ENCODE measurements at regions not wholly inside any gene's neighbourhood (a gene's known extent, or its start where the extent isn't known, plus 50 kb on each side); places are given as distances from the start of the nearest gene placed in this dataset.

- TF ChIP-seq CTCF (IDR thresholded peaks at IDR 0.05; ENCODE audit: poor library complexity) (no peak), EZH2 (IDR thresholded peaks at IDR 0.05; ENCODE audit: borderline replicate concordance) (no peak), EZH2phosphoT487 (IDR thresholded peaks at IDR 0.05; ENCODE audit: low read depth, severe bottlenecking, unreplicated experiment) (no peak)
- no peak overlapping the region for H3K27ac ChIP-seq
- H2AFZ ChIP-seq, result no peak overlapping the region
- no peaks in the 10 kb centered on the region for H3K9me2 ChIP-seq (replicated peaks; ENCODE audit: insufficient read depth)
- no peaks in the 10 kb centered on the region for H3K9me3 ChIP-seq (ENCODE audit: low read depth)
- no peak overlapping the region for H3K4me2 ChIP-seq
- H3K27me3 ChIP-seq, result no peaks in the 10 kb centered on the region
- H3K79me2 ChIP-seq, result no peaks in the 10 kb centered on the region
- H3K36me3 ChIP-seq (replicated peaks; ENCODE audit: insufficient read depth, low read depth), result no peaks in the 10 kb centered on the region
- H3K4me1 ChIP-seq (ENCODE audit: insufficient read depth), result no peaks in the 10 kb centered on the region
- no peak for DNase-seq (ENCODE audit: low spot score)
- no peak overlapping the region for H3K4me3 ChIP-seq
- H4K20me1 ChIP-seq (ENCODE audit: insufficient read depth, poor library complexity, severe bottlenecking), result no peaks in the 10 kb centered on the region
Measured at GRCh38 chr5:163712011-163712410, 206.6 kb downstream of the MAT2B start.

GRCh38 chr5:163718272-163718671, 212.9 kb downstream of the MAT2B start:
- no peak overlapping the region for H3K27ac ChIP-seq
- H3K9me2 ChIP-seq (replicated peaks; ENCODE audit: insufficient read depth), result no peaks in the 10 kb centered on the region
- DNase-seq (ENCODE audit: low spot score), result no peak
- no peak overlapping the region for H3K4me3 ChIP-seq
- no peaks in the 10 kb centered on the region for H3K79me2 ChIP-seq
- TF ChIP-seq CTCF (IDR thresholded peaks at IDR 0.05; ENCODE audit: poor library complexity), result no peak
- no peak for TF ChIP-seq EZH2phosphoT487 (IDR thresholded peaks at IDR 0.05; ENCODE audit: low read depth, severe bottlenecking, unreplicated experiment)
- no peak for TF ChIP-seq EZH2 (IDR thresholded peaks at IDR 0.05; ENCODE audit: borderline replicate concordance)
- H4K20me1 ChIP-seq (ENCODE audit: insufficient read depth, poor library complexity, severe bottlenecking), result no peaks in the 10 kb centered on the region
- H2AFZ ChIP-seq, result no peak overlapping the region
- H3K4me2 ChIP-seq, result no peak overlapping the region
- H3K9me3 ChIP-seq (ENCODE audit: low read depth), result no peaks in the 10 kb centered on the region
- H3K27me3 ChIP-seq, result no peaks in the 10 kb centered on the region
- H3K36me3 ChIP-seq (replicated peaks; ENCODE audit: insufficient read depth, low read depth), result no peaks in the 10 kb centered on the region
- WGBS (ENCODE audit: low lambda C conversion rate, missing lambda C conversion rate), result 68% methylated on average over 5 of the region's 5 CpGs
- no peaks in the 10 kb centered on the region for H3K4me1 ChIP-seq (ENCODE audit: insufficient read depth)

GRCh38 chr5:163724305-163724704, 218.9 kb downstream of the MAT2B start:
- Histone ChIP-seq H3K36me3 (replicated peaks; ENCODE audit: insufficient read depth, low read depth) (no peaks in the 10 kb centered on the region), H3K9me2 (replicated peaks; ENCODE audit: insufficient read depth) (no peaks in the 10 kb centered on the region), H2AFZ (no peak overlapping the region), H3K27ac (no peak overlapping the region), H3K4me1 (ENCODE audit: insufficient read depth) (no peaks in the 10 kb centered on the region), H3K9me3 (ENCODE audit: low read depth) (no peaks in the 10 kb centered on the region), H3K4me2 (no peak overlapping the region), H3K27me3 (no peaks in the 10 kb centered on the region), H3K79me2 (no peaks in the 10 kb centered on the region), H4K20me1 (ENCODE audit: insufficient read depth, poor library complexity, severe bottlenecking) (no peaks in the 10 kb centered on the region), H3K4me3 (no peak overlapping the region)
- no peak for DNase-seq (ENCODE audit: low spot score)
- no peak for TF ChIP-seq EZH2phosphoT487 (IDR thresholded peaks at IDR 0.05; ENCODE audit: low read depth, severe bottlenecking, unreplicated experiment)
- WGBS (ENCODE audit: low lambda C conversion rate, missing lambda C conversion rate), result 66% methylated on average over 3 of the region's 3 CpGs

- 83% methylated on average over 4 of the region's 4 CpGs for WGBS (ENCODE audit: low lambda C conversion rate, missing lambda C conversion rate)
- H3K79me2 ChIP-seq, result no peaks in the 10 kb centered on the region
- H2AFZ ChIP-seq, result no peak overlapping the region
- H3K4me3 ChIP-seq, result no peak overlapping the region
- no peaks in the 10 kb centered on the region for H4K20me1 ChIP-seq (ENCODE audit: insufficient read depth, poor library complexity, severe bottlenecking)
- no peak for DNase-seq (ENCODE audit: low spot score)
- no peaks in the 10 kb centered on the region for H3K4me1 ChIP-seq (ENCODE audit: insufficient read depth)
- no peak overlapping the region for H3K27ac ChIP-seq
- no peak for TF ChIP-seq EZH2phosphoT487 (IDR thresholded peaks at IDR 0.05; ENCODE audit: low read depth, severe bottlenecking, unreplicated experiment)
- no peaks in the 10 kb centered on the region for H3K27me3 ChIP-seq
- no peaks in the 10 kb centered on the region for H3K36me3 ChIP-seq (replicated peaks; ENCODE audit: insufficient read depth, low read depth)
- H3K9me2 ChIP-seq (replicated peaks; ENCODE audit: insufficient read depth), result no peaks in the 10 kb centered on the region
- H3K9me3 ChIP-seq (ENCODE audit: low read depth), result no peaks in the 10 kb centered on the region
- H3K4me2 ChIP-seq, result no peak overlapping the region
Measured at GRCh38 chr5:163727028-163727427, 221.6 kb downstream of the MAT2B start.

All from hepatocyte (in vitro differentiated cells).